ENCODE measurements at regions not wholly inside any gene's neighbourhood (a gene's known extent, or its start where the extent isn't known, plus 50 kb on each side); places are given as distances from the start of the nearest gene placed in this dataset.

DNA sequence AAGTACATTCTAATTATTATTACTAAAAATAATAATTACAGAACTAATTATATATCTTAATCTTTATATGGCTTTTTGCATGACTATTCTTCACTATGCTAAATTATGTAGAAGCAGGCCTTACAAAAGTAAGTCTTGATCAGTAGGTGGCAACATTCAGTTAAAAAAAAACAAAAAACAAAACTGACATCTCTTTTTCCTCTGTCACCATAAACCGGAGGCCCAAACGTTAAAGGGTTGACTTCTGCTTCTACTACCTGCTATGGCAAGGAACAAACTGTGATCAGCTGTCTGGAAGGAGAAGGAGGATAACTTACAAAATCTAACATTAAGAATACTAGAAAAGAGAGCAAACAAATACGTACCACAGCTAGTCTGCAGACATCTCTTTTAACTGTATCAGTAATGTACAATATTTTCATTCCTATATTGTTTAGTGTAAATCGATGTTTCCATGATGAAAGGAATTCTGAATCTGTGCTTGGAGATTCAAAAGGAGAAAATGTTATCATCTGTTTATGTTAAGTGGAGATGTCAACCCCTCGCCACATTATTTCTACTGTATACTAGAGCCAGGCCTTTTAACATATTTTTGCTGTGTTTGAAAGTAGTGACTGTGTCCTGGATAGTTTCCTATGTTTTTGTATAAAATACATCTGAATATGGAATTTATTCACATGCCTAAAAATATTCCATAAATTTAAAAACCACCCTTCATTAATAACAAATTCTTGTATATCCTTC lies 1525.4 kb downstream of the SLITRK1 start:
- TF ChIP-seq, protein P1, sequence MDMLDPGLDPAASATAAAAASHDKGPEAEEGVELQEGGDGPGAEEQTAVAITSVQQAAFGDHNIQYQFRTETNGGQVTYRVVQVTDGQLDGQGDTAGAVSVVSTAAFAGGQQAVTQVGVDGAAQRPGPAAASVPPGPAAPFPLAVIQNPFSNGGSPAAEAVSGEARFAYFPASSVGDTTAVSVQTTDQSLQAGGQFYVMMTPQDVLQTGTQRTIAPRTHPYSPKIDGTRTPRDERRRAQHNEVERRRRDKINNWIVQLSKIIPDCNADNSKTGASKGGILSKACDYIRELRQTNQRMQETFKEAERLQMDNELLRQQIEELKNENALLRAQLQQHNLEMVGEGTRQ (IDR thresholded peaks at IDR 0.05; ENCODE audit: low read depth, low read length): no peak
- TF ChIP-seq CEBPB (IDR thresholded peaks at IDR 0.05; ENCODE audit: low read depth, low read length) (no peak), RCOR1 (IDR thresholded peaks at IDR 0.05; ENCODE audit: insufficient replicate concordance, low read length) (no peak), RAD21 (IDR thresholded peaks at IDR 0.05; ENCODE audit: low read length) (no peak), MAZ (IDR thresholded peaks at IDR 0.05; ENCODE audit: borderline replicate concordance, low read depth, low read length) (no peak), RFX5 (IDR thresholded peaks at IDR 0.05; ENCODE audit: low read depth, low read length) (no peak), CHD1 (IDR thresholded peaks at IDR 0.05; ENCODE audit: low read depth, low read length) (no peak), NFE2L2 (IDR thresholded peaks at IDR 0.05; ENCODE audit: low read depth, low read length) (no peak), FOS (IDR thresholded peaks at IDR 0.05; ENCODE audit: low read depth, low read length) (no peak), MXI1 (IDR thresholded peaks at IDR 0.05; ENCODE audit: borderline replicate concordance, low read depth, low read length) (no peak), MAFK (IDR thresholded peaks at IDR 0.05; ENCODE audit: low read depth, low read length) (no peak), SMC3 (IDR thresholded peaks at IDR 0.05; ENCODE audit: low read depth, low read length) (no peak), BHLHE40 (IDR thresholded peaks at IDR 0.05; ENCODE audit: low read depth, low read length) (no peak), POLR2A (IDR thresholded peaks at IDR 0.05; ENCODE audit: low read depth, low read length) (no peak)
- TF ChIP-seq, protein P2, sequence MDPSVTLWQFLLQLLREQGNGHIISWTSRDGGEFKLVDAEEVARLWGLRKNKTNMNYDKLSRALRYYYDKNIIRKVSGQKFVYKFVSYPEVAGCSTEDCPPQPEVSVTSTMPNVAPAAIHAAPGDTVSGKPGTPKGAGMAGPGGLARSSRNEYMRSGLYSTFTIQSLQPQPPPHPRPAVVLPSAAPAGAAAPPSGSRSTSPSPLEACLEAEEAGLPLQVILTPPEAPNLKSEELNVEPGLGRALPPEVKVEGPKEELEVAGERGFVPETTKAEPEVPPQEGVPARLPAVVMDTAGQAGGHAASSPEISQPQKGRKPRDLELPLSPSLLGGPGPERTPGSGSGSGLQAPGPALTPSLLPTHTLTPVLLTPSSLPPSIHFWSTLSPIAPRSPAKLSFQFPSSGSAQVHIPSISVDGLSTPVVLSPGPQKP (IDR thresholded peaks at IDR 0.05; ENCODE audit: borderline replicate concordance, low read depth, low read length): no peak
- TF ChIP-seq, protein P3, sequence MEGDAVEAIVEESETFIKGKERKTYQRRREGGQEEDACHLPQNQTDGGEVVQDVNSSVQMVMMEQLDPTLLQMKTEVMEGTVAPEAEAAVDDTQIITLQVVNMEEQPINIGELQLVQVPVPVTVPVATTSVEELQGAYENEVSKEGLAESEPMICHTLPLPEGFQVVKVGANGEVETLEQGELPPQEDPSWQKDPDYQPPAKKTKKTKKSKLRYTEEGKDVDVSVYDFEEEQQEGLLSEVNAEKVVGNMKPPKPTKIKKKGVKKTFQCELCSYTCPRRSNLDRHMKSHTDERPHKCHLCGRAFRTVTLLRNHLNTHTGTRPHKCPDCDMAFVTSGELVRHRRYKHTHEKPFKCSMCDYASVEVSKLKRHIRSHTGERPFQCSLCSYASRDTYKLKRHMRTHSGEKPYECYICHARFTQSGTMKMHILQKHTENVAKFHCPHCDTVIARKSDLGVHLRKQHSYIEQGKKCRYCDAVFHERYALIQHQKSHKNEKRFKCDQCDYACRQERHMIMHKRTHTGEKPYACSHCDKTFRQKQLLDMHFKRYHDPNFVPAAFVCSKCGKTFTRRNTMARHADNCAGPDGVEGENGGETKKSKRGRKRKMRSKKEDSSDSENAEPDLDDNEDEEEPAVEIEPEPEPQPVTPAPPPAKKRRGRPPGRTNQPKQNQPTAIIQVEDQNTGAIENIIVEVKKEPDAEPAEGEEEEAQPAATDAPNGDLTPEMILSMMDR (conservative IDR thresholded peaks at IDR 0.05; ENCODE audit: low read depth, low read length): no peak
- DNase-seq: no peak
- Histone ChIP-seq H3K79me1 (ENCODE audit: low read depth in 1 of 2, low read length in 2 of 2) (no peaks in the 10 kb centered on the region), H3K18ac (ENCODE audit: low read depth, low read length) (no peak overlapping the region), H2BK120ac (ENCODE audit: low read depth, low read length) (no peak overlapping the region), H2AK5ac (ENCODE audit: low read depth, low read length) (no peak overlapping the region), H3K27ac (ENCODE audit: insufficient read depth, low read length) (no peak overlapping the region), H3K36me3 (ENCODE audit: control insufficient read depth, insufficient read depth, low read length) (no peaks in the 10 kb centered on the region), H3K4me1 (ENCODE audit: control insufficient read depth, insufficient read depth, low read length) (no peaks in the 10 kb centered on the region), H2BK20ac (ENCODE audit: low read depth, low read length) (no peak overlapping the region), H3K4me2 (ENCODE audit: low read depth, low read length) (no peak overlapping the region), H2BK15ac (ENCODE audit: low read depth, low read length) (no peak overlapping the region), H2AFZ (replicated peaks; ENCODE audit: low read length, poor library complexity) (no peak overlapping the region), H3K23ac (ENCODE audit: low read depth, low read length) (no peak overlapping the region), H4K8ac (ENCODE audit: low read depth in 2 of 2, low read length in 2 of 2) (no peak overlapping the region), H2BK5ac (ENCODE audit: low read depth, low read length, poor library complexity, severe bottlenecking) (no peak overlapping the region), H3K4me3 (ENCODE audit: insufficient read depth, low read depth, low read length) (no peak overlapping the region), H3K27me3 (ENCODE audit: control insufficient read depth, insufficient read depth, low read length) (no peaks in the 10 kb centered on the region), H4K20me1 (ENCODE audit: insufficient read depth, low read length) (no peaks in the 10 kb centered on the region), H3K9ac (ENCODE audit: low read depth, low read length) (no peak overlapping the region), H3K4ac (ENCODE audit: low read depth, low read length) (no peak overlapping the region), H4K5ac (ENCODE audit: low read depth, low read length) (no peak overlapping the region), H4K91ac (ENCODE audit: insufficient read depth, low read depth, low read length) (no peak overlapping the region), H3K9me3 (ENCODE audit: control insufficient read depth, insufficient read depth, low read length) (no peaks in the 10 kb centered on the region), H3K9me1 (ENCODE audit: insufficient read depth, low read length) (no peaks in the 10 kb centered on the region), H3K56ac (ENCODE audit: extremely low read depth, insufficient read depth, low read length) (no peak overlapping the region), H2AK9ac (replicated peaks; ENCODE audit: low read depth, low read length, poor library complexity) (no peak overlapping the region), H3K14ac (replicated peaks; ENCODE audit: low read depth, low read length) (no peak overlapping the region)
- in situ Hi-C loops (cut with MboI; ENCODE audit: low sequenced_read_pairs): no loop called here
- ChIA-PET CTCF (interaction anchor here (0.6 to 0.7 kb wide), 2 partner anchors 75 to 1844 kb away, joined by 3 read pairs; no protein-coding TSS in a partner anchor), POLR2A (ENCODE audit: unreplicated experiment) (no interaction called here)
- BruUV-seq (replicated peaks): no TSS peak
- intact Hi-C loops (cut with micrococcal nuclease): no loop called here
- dilution Hi-C loops (cut with HindIII; ENCODE audit: low sequenced_read_pairs, unreplicated experiment): no loop called here
- ATAC-seq (ENCODE audit: low read depth): no peak
- WGBS, 2 experiments (ENCODE audit: extremely low coverage in 2 of 2, insufficient read length in 1 of 2): no CpG with 5 or more reads among the region's 5 CpGs

All from IMR-90 (cell line).